ENCODE measurements at regions not wholly inside any gene's neighbourhood (a gene's known extent, or its start where the extent isn't known, plus 50 kb on each side); places are given as distances from the start of the nearest gene placed in this dataset.

DNA sequence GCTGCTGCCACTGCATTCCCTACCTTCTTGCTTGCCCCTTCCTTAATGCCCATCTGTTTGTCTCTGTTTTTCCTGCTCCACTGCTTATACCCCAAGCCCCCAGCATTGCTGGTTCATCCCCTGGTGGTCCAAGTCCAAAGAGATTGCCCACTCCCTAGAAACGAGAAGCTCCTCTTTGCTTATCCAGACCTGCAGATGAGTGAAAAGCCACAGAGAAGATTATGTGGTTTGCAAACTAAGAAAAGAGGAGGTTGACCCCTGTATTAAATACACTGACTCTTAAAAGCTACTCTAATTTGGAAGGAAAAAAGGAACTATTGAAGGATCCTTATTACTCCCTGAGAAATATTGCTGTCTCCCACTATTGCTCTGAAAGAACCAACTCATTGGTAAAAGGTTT lies 146.8 kb upstream of the RAB4A start:
- Histone ChIP-seq H3K4me1 (no peaks in the 10 kb centered on the region), H3K27ac (no peak overlapping the region), H3K9me3 (no peaks in the 10 kb centered on the region), H3K36me3 (ENCODE audit: insufficient read depth in 1 of 2, low read depth in 1 of 2) (no peaks in the 10 kb centered on the region), H3K4me3 (no peak overlapping the region), H3K27me3 (ENCODE audit: insufficient read depth in 3 of 3, low read length in 2 of 3) (no peaks in the 10 kb centered on the region)
- no peak for DNase-seq
- 68 to 86% (median 76%) methylated on average over 1 of the region's 1 CpG for whole genome bisulfite sequencing, 3 donors
- intact Hi-C loops (cut with DNase I): no loop called here
- no peak for TF ChIP-seq CTCF (IDR thresholded peaks at IDR 0.05)
- ATAC-seq: no peak

DNA sequence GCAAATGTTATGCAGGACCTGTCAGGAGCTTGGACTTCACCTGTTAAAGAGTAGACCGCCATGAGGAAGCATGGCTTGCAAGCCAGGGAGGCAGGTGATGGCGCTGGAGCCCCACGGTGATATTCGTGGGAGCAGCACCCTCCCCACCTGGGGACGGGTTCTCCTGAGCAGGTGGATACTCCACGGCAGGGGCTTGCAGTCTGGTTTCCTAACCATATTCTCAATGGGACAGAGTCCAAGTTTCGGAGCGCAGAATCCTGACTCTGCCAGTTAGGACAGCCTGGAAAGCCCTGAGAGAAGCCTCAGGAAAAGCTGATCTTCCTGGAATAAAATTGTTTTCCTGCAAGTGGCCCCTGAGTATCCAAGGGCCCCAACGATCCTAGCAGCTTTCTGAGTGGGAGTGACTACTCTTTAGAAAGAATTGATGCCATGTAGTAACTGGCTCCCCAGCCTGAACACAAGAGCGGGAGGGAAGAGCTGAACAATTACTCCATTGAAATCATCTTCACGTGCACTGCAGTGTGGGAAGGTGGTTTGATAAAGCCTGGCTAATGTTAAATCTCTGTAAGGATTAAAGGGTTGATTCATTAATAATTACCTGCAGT lies 146.3 kb upstream of the RAB4A start:
- intact Hi-C loops (cut with DNase I): no loop called here
- H3K4me3 ChIP-seq: no peak overlapping the region
- no peaks in the 10 kb centered on the region for H3K36me3 ChIP-seq (ENCODE audit: insufficient read depth in 1 of 2, low read depth in 1 of 2)
- H3K27me3 ChIP-seq (ENCODE audit: insufficient read depth in 3 of 3, low read length in 2 of 3): no peaks in the 10 kb centered on the region
- no peaks in the 10 kb centered on the region for H3K9me3 ChIP-seq
- TF ChIP-seq CTCF (IDR thresholded peaks at IDR 0.05): no peak
- no peak for ATAC-seq
- H3K27ac ChIP-seq: no peak overlapping the region
- 69 to 76% (median 71%) methylated on average over 11 of the region's 11 CpGs for WGBS, 3 donors
- no peak for DNase-seq
- no peaks in the 10 kb centered on the region for H3K4me1 ChIP-seq

DNA sequence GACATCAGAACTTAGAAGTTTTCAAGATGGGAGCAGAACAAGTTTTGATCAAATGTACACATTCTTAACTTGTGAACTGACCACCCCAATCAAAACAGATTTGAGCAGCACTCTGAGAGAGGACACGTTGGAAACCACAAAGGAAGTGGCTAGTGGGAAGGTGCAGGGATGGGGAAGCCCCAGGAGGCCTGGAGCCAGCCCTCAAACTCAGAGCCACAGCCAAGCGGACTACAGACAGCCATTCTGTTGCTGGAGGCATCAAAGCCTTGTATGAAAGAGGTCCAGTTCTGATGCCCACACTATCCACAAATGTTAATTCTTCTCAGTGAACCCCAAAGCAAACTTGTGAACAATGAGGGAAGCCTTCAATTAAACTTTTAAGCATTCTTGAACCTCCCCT lies 143.6 kb upstream of the RAB4A start:
- DNase-seq (no peak), ATAC-seq (no peak)
- Histone ChIP-seq H3K9me3 (no peaks in the 10 kb centered on the region), H3K36me3 (ENCODE audit: insufficient read depth in 1 of 2, low read depth in 1 of 2) (no peaks in the 10 kb centered on the region), H3K4me1 (no peaks in the 10 kb centered on the region), H3K27ac (no peak overlapping the region), H3K27me3 (ENCODE audit: insufficient read depth in 3 of 3, low read length in 2 of 3) (no peaks in the 10 kb centered on the region), H3K4me3 (no peak overlapping the region)
- intact Hi-C loops (cut with DNase I): no loop called here
- 59 to 74% (median 61%) methylated on average over 2 of the region's 2 CpGs for WGBS, 3 donors
- TF ChIP-seq CTCF (IDR thresholded peaks at IDR 0.05): no peak

DNA sequence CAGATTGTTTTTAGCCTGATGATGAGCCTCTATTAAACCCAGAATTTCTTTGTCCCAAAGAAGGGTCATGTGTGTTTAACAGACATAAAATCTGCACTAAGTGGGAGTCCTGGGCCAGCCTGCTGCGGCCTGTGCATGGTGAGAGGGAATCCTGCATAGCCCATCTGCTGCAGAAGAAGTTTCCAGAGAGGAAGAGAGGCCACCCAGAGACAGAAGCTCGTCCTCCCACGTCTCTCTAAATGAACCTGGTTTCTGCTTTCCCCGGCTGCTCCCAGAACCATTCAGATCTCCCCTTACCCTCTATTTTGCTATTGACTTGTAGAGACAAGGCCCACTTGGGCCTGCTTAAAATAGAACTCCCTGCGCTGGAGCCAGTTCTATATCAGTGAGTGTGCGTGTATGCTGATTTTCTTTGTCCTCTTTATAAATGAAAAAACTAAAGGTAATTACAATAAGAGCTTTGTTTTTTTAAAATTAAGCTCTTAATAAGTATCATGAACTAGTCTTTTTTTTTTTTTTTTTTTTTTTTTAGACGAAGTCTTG lies 142.8 kb upstream of the RAB4A start:
- TF ChIP-seq CTCF (IDR thresholded peaks at IDR 0.05): no peak
- H3K27ac ChIP-seq: no peak overlapping the region

More for the DNA sequence above, 142.8 kb upstream of the RAB4A start:
- no peaks in the 10 kb centered on the region for H3K36me3 ChIP-seq (ENCODE audit: insufficient read depth in 1 of 2, low read depth in 1 of 2)
- ATAC-seq (no peak), DNase-seq (no peak)
- no peaks in the 10 kb centered on the region for H3K9me3 ChIP-seq
- no peaks in the 10 kb centered on the region for H3K27me3 ChIP-seq (ENCODE audit: insufficient read depth in 3 of 3, low read length in 2 of 3)
- H3K4me3 ChIP-seq: no peak overlapping the region
- intact Hi-C loops (cut with DNase I): no loop called here
- no peaks in the 10 kb centered on the region for H3K4me1 ChIP-seq
- 77 to 88% (median 84%) methylated on average over 6 to 7 of the region's 7 CpGs for WGBS, 3 donors

Data from psoas muscle (tissue), 7 donors.